ENCODE measurements at regions not wholly inside any gene's neighbourhood (a gene's known extent, or its start where the extent isn't known, plus 50 kb on each side); places are given as distances from the start of the nearest gene placed in this dataset.

- no peak for TF ChIP-seq CTCF (IDR thresholded peaks at IDR 0.05; ENCODE audit: low read depth, low read length)
- no peak for DNase-seq (ENCODE audit: extremely low read depth, low read depth)
These were observed 113.5 kb upstream of the C10orf90 start for GRCh38 chr10:126783806-126784557.

GRCh38 chr10:126787201-126787600 lies 116.7 kb upstream of the C10orf90 start:
- no peak for DNase-seq (ENCODE audit: extremely low read depth, low read depth)
- TF ChIP-seq CTCF (IDR thresholded peaks at IDR 0.05; ENCODE audit: low read depth, low read length): no peak

GRCh38 chr10:126795318-126795717 lies 109.9 kb upstream of the DOCK1 start:
- DNase-seq (ENCODE audit: extremely low read depth, low read depth): no peak

DNA sequence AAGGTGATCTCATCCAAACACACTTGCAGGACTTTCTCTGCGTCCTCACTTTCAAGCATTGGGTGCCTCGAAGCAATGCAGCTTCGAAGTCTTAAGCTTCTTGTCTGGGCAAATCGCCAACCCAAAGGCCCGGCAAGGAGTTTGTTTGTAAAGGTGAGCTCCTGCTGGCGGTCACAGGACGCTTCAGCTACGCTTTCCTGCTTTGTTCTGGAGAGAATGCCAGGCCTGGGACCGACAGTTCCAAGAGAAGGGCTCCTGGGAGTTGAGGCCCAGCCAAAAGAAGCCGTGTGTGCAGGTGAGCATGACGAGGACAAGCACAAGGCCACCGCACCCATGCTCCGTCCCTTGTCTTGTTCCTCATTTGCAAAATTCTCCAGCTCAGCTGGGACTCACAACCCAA lies 106.6 kb upstream of the DOCK1 start:
- no peak for DNase-seq (ENCODE audit: extremely low read depth, low read depth)
- no peak for TF ChIP-seq CTCF (IDR thresholded peaks at IDR 0.05; ENCODE audit: low read depth, low read length)

More at GRCh38 chr10:126795318-126795717, 109.9 kb upstream of the DOCK1 start:
- no peak for TF ChIP-seq CTCF (IDR thresholded peaks at IDR 0.05; ENCODE audit: low read depth, low read length)

- DNase-seq (ENCODE audit: extremely low read depth, low read depth): no peak
- TF ChIP-seq CTCF (IDR thresholded peaks at IDR 0.05; ENCODE audit: low read depth, low read length): no peak
These were observed 101.8 kb upstream of the DOCK1 start for GRCh38 chr10:126803394-126803793.

DNA sequence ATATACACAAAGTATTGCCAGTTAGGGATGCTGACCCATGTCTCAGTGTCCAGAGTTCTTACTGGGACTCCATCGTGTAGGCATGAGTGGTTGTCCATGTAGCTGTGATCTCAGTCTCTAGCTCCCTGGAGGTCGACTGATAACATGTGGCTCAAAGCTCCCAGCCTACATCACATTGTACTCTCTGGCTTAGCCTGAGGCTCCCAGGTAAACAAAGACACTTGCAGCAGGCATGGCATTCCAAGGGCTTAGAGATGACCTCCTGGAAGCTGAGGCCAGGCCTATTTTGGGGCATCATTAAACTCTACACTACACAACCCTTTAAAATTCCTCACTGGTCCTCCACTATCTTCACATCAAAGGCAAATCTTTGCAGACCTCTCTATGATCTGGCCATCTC lies 100.8 kb upstream of the DOCK1 start:
- no peak for TF ChIP-seq CTCF (IDR thresholded peaks at IDR 0.05; ENCODE audit: low read depth, low read length)
- no peak for DNase-seq (ENCODE audit: extremely low read depth, low read depth)

- DNase-seq (ENCODE audit: extremely low read depth, low read depth): no peak
- no peak for TF ChIP-seq CTCF (IDR thresholded peaks at IDR 0.05; ENCODE audit: low read depth, low read length)
These were observed 98.7 kb upstream of the DOCK1 start for GRCh38 chr10:126806498-126806897.

Measured in AG09319 (cell line).